Right renal pelvis (tissue), 4 donors: ENCODE measurements at regions not wholly inside any gene's neighbourhood (a gene's known extent, or its start where the extent isn't known, plus 50 kb on each side); places are given as distances from the start of the nearest gene placed in this dataset.
A peak's percentile ranks its signal among the peaks of the same experiment; 100 is the strongest.

Experiments used
- DNase-seq, 4 donors: peaks; one replicate each; pipeline ENCODE4 v3.0.0-alpha.2; 2013; ENCODE audit warnings: low read depth in 4 of 4, low spot score in 3 of 4, missing footprints in 1 of 4

DNA sequence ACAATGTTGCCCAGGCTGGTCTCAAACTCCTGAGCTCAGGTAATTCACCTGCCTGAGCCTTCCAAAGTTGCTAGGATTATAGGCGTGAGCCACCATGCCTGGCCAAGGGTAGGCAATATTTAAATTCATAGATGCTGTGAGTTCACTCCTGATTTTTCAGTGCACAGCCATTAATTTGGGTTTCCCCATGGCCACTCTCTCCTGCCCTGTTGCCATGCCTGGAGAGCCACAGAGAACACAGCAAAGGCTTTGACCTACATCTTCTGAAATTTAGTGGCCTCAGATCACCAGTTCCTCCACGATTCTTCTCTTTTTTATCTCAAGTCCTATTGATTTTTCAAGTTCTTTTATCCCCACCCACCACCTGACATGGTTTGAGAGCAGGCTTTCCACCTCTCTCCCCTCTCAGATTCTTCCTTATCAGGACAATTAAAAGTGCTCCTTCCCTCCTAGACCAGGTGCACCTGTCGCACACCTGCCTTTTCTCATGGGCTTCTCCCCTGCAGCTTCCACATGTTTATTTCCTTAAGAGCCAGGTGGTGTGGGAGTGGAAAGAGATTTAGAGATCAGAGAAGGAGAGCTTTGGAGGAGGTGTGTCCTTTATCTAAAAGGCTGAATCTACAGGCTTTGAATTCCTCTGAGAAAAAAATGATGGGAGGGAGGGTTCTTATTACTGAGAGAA is 123.8 kb downstream of the ADRA2A start:
- DNase-seq: no peak

GRCh38 chr10:111203615-111204014 is 126.8 kb downstream of the ADRA2A start:
- peak in 2 of 4 donors; percentile 11 to 19 for DNase-seq

GRCh38 chr10:111204838-111205237 is 128.0 kb downstream of the ADRA2A start:
- no peak for DNase-seq

GRCh38 chr10:111206521-111206920 is 129.7 kb downstream of the ADRA2A start:
- DNase-seq: no peak

DNA sequence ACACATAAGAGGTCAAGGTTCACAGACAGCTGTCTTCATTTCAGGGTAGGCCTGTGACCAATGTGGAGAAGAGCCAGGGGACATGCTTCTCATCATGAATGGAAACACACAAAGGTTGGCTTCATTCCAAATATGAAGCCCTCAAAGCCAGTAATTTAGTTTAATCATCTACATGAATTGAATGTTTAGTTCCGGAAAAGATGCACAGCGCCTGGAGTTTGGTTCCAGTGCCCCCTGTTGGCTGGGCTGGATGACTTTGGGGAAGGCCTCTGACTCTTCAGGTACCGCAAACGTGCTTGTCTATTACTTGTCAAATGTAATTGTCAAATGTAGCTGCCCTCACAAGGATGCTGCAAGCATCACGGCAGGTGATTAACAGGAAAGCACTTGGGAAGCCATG is 130.7 kb downstream of the ADRA2A start:
- DNase-seq: no peak

- no peak for DNase-seq
These were observed 132.1 kb downstream of the ADRA2A start for GRCh38 chr10:111208951-111209350.

DNA sequence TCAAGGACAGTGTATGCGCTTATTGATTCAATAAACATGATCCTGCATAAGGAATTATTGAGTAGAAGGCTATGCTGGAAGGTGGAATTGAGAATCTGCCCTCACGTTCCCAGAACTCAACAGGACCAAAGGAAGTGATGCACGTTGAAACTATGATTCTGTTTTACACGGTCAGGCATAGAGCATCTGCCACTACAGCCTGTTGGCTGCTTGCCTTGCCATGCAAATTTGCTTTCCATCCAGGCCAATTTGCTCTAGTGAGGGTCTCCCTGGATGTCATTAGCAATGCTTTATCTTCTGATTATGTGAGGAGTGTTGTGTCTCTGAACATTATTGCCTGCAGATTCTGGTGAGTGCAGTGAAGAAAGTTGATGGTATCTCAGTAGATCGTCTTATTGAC is 132.9 kb downstream of the ADRA2A start:
- DNase-seq: no peak

- no peak for DNase-seq
These were observed 134.4 kb downstream of the ADRA2A start for GRCh38 chr10:111211241-111211640.

DNA sequence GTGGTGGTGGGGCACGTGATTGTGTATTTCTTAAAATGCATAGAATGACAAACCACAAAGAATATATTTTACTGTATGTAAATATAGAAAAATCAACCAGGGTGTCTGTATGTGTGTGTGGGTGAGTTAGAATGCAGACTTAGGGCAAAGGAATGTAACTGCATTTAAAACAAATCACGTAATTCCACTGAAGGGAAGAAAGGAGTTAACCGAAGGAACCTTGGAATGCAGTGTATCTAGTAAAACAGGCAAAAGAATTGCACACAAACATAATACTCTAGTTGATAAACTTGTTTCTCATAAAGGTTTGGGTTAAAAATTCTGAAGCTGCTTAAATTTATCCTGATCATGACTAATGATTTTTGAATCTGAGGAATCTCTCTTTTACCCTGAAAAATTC is 134.9 kb downstream of the ADRA2A start:
- DNase-seq: no peak

GRCh38 chr10:111221682-111222480 is 145.1 kb downstream of the ADRA2A start:
- DNase-seq: no peak

DNA sequence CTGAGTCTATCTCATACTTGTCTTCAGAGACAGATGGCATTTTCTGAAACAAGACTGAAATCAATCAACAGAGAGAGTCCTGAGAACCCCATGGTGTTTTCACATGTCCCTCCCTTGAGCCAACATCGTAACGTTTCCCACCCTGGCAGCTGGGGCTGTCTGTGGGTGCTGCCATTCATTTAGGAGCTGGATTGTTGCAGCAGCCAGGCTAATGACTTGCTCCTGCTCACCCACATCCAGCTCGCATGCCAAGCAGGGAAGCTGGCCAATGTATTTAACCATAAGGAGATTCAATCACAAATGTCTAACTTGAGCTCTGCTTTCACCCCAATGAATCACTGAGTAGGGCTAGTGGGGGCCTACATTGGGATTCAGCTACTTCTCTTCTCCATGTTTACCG is 146.1 kb downstream of the ADRA2A start:
- no peak for DNase-seq

DNA sequence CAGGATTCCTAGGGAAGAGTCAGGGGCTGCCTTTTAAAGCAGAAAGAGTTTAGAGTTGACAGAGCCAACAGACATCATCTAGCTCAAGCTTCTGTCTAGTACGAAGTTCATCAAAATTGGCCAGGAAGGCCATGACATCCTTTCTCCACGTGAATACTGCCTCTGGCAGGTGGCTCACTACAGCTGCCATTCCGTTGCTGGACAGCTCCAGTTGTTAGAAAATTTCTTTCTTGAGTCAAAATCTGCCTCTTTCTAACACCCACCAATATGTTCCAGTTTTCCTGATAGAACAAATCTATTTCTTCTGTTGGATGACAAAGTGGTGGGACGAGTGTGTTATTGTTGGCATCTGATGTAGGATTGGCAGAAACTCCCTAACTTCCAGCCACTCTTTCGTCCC is 154.9 kb downstream of the ADRA2A start:
- no peak for DNase-seq

- peak in 2 of 4 donors; percentile 4 to 7 for DNase-seq
These were observed 156.6 kb downstream of the ADRA2A start for GRCh38 chr10:111233439-111233838.

- DNase-seq: no peak
These were observed 157.5 kb downstream of the ADRA2A start for GRCh38 chr10:111234234-111234913.

- DNase-seq: no peak
These were observed 158.1 kb downstream of the ADRA2A start for GRCh38 chr10:111234914-111235302.

DNA sequence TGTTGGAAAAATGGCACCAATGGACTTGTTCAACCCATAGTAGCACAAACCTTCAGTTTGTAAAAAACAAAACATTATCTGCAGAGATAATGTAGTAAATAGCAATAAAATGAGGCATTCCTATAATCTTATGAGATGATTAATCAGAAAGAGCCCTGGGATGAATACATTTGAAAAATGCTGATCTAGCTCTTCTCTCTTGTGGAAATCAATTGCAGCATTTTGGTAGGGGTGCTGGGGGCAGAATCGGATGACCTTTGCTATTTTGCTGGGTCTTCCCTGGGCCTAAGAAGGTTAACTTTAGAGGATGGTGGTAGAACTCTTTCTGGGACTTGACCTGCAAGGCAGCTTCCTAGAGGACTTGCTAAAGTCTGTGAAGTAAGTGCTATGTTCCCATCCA is 163.5 kb downstream of the ADRA2A start:
- DNase-seq: no peak

GRCh38 chr10:111243126-111243525 is 166.3 kb downstream of the ADRA2A start:
- no peak for DNase-seq

- DNase-seq: no peak
These were observed 169.3 kb downstream of the ADRA2A start for GRCh38 chr10:111246136-111246535.

GRCh38 chr10:111246814-111247452 is 170.1 kb downstream of the ADRA2A start:
- no peak for DNase-seq

DNA sequence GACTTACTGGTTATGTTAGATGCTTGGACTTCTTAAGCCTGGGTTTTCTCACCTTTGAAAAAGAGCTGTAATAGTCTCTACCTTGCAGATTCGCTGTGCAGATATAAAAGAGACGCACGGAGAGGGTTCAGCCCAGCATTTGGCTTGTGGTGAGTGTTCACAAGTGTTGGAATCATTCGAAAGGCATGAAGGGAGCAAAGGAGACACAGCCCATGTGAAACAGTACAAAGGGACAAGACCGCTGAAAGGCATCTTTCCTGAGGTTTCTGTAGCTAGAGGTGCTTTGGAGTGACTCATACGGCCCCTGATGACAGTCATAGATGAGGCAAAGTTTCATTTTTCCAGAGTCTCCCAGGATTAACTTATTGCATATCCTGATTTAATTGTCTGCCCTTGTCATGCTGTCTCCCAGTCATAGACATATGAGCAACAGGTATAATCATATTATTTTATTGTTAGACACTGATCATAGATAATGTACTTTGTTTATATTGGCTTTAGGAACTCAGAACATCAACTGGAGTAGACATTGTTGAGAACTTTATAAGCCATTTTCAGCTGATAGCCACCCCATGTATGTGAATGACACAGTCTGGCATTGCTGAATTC is 171.1 kb downstream of the ADRA2A start:
- DNase-seq: no peak

DNA sequence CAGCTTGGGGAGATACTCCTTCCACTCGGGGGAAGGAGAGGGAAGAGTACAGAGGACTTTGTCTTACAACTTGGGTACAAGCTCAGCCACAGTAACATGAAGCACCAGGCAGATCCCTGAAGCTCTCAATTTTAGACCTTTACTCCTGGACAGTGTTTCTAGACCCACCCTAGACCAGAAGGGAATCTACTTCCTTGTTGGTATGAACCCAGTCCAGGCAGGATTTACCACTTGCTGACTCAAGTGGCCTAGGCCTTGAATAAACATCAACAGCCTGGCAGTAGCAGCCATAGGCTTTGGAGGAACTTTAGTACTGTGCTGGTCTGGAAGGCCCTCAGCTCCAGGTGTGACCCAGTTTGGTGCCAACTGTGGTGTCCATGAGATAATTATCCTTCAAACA is 173.1 kb downstream of the ADRA2A start:
- DNase-seq: no peak
